Sigmoid colon (tissue), 4 donors: ENCODE measurements at regions not wholly inside any gene's neighbourhood (a gene's known extent, or its start where the extent isn't known, plus 50 kb on each side); places are given as distances from the start of the nearest gene placed in this dataset.

Experiments
- CTCF ChIP-seq, 4 experiments: fragments of 450-650 bp in 3 of 4; fragments of 200-600 bp in 1 of 4; IDR thresholded peaks; one replicate each; pipeline ENCODE4 v1.5.1; 2016 to 2019; ENCODE audit warnings: antibody characterized with exemption in 4 of 4, mild to moderate bottlenecking in 3 of 4, moderate library complexity in 2 of 4
- EP300 ChIP-seq, 4 donors: sonication (generic); formaldehyde crosslinking; IDR thresholded peaks; one replicate each; pipeline ENCODE4 v1.6.1; 2017; ENCODE audit warnings: antibody characterized with exemption in 4 of 4
- POLR2A ChIP-seq, 2 donors: fragments of 450-650 bp; IDR thresholded peaks; one replicate each; pipeline ENCODE4 v1.6.1; 2016; ENCODE audit warnings: antibody characterized with exemption in 2 of 2, mild to moderate bottlenecking in 2 of 2, moderate library complexity in 2 of 2
- POLR2AphosphoS5 ChIP-seq, 4 donors: sonication (generic); formaldehyde crosslinking; IDR thresholded peaks; one replicate each; pipeline ENCODE4 v1.6.1; 2017; ENCODE audit warnings: antibody characterized with exemption in 4 of 4

- TF ChIP-seq CTCF (IDR thresholded peaks at IDR 0.05), result no peak
- no peak for TF ChIP-seq POLR2A (IDR thresholded peaks at IDR 0.05)
- no peak for TF ChIP-seq EP300 (IDR thresholded peaks at IDR 0.05)
- no peak for TF ChIP-seq POLR2AphosphoS5 (IDR thresholded peaks at IDR 0.05)
Observed at GRCh38 chrX:25537699-25538098, 521.9 kb upstream of the ARX start.
